HepG2 (cell line): ENCODE measurements at regions not wholly inside any gene's neighbourhood (a gene's known extent, or its start where the extent isn't known, plus 50 kb on each side); places are given as distances from the start of the nearest gene placed in this dataset.

Source experiments
- ATAC-seq: fragments of 200-7000 bp; cut with Tn5 transposase; 3 replicates; pipeline ENCODE4 v1.9.1; 2020; ENCODE audit warnings: mild to moderate bottlenecking, moderate library complexity
- BruUV-seq: library from RNA; stranded (reverse); fragments of 400-500 nt; replicated peaks from 2 replicates; lab custom pipeline; 2021; lab: Mats Ljungman, UMichigan
- CTCF ChIA-PET: fragments of 300-600 bp; formaldehyde crosslinking; extraction: SDS; loops from one replicate; lab custom pipeline; 2021; ENCODE audit warnings: low total read pairs, inconsistent platforms, low intra/inter-chr PET ratio; lab: Yijun Ruan, JAX
- POLR2A ChIA-PET: fragments of 350-600 bp; sonication (Branson Sonifier 250); formaldehyde crosslinking; loops from one replicate; lab custom pipeline; 2020; ENCODE audit warnings: antibody characterized with exemption, inconsistent platforms; lab: Yijun Ruan, JAX
- DNase-seq: peaks from one replicate; pipeline ENCODE4 v3.0.0-alpha.2; 2015; ENCODE audit warnings: low spot score
- FAIRE-seq: peaks from 3 replicates; lab custom pipeline; 2011; peaks lifted over from hg19 to GRCh38; lab: Jason Lieb, UNC
- H2AFZ ChIP-seq: one replicate; pipeline ENCODE4 v1.6.1; 2011; ENCODE audit warnings: low read length, inconsistent platforms
- H3K27ac ChIP-seq: fragments of 300-600 bp; 3 replicates; pipeline ENCODE4 v1.8.0; 2011; ENCODE audit warnings: mixed run types, mild to moderate bottlenecking, mixed read lengths, low read length, inconsistent platforms; ENCODE audit not compliant: insufficient read depth; ENCODE audit errors: extremely low read length
- H3K27me3 ChIP-seq, 2 experiments: fragments of 200-600 bp in 1 of 2; 2 replicates in 1 of 2; 3 replicates in 1 of 2; pipeline versions ENCODE4 v1.6.0 to v1.8.0; 2011; ENCODE audit warnings: low read length in 2 of 2, mild to moderate bottlenecking in 2 of 2, moderate library complexity in 2 of 2, inconsistent platforms in 1 of 2; ENCODE audit not compliant: insufficient read depth in 2 of 2, control insufficient read depth in 1 of 2
- H3K36me3 ChIP-seq, 2 experiments: fragments of 200-600 bp in 1 of 2; replicated peaks in 1 of 2; 2 replicates in 1 of 2; 3 replicates in 1 of 2; pipeline versions ENCODE4 v1.5.1 to v1.8.0; 2011; ENCODE audit warnings: low read length in 2 of 2, inconsistent platforms in 1 of 2; ENCODE audit not compliant: insufficient read depth in 2 of 2, control insufficient read depth in 1 of 2
- H3K4me1 ChIP-seq: 2 replicates; pipeline ENCODE4 v1.5.1; 2012; ENCODE audit warnings: low read length, inconsistent platforms; ENCODE audit not compliant: insufficient read depth
- H3K4me2 ChIP-seq: 2 replicates; pipeline ENCODE4 v1.6.0; 2011; ENCODE audit warnings: low read depth, low read length, inconsistent platforms
- H3K4me3 ChIP-seq, 3 experiments: fragments of 200-600 bp in 1 of 3; sonication (generic), shearing (Covaris generic) in 1 of 3; replicated peaks in 1 of 3; 2 replicates each; pipeline ENCODE4 v1.5.1; 2011 to 2016; ENCODE audit warnings: low read length in 3 of 3, inconsistent platforms in 2 of 3, low read depth in 2 of 3, mild to moderate bottlenecking in 2 of 3, control low read depth in 1 of 3, mixed read lengths in 1 of 3; ENCODE audit not compliant: insufficient read depth in 1 of 3
- H3K79me2 ChIP-seq: one replicate; pipeline ENCODE4 v1.6.1; 2011; ENCODE audit warnings: low read length, inconsistent platforms; ENCODE audit not compliant: insufficient read depth
- H3K9ac ChIP-seq: 2 replicates; pipeline ENCODE4 v1.6.0; 2011; ENCODE audit warnings: mild to moderate bottlenecking, low read depth, low read length, inconsistent platforms; ENCODE audit not compliant: insufficient read depth
- H3K9me3 ChIP-seq: 2 replicates; pipeline ENCODE4 v1.5.1; 2012; ENCODE audit warnings: mild to moderate bottlenecking, low read length
- H4K20me1 ChIP-seq: 2 replicates; pipeline ENCODE4 v1.6.0; 2011; ENCODE audit warnings: inconsistent platforms, mild to moderate bottlenecking, low read length, moderate library complexity; ENCODE audit not compliant: insufficient read depth
- FLYWCH1 ChIP-seq: sonication (generic); formaldehyde crosslinking; IDR thresholded peaks from 2 replicates; pipeline ENCODE4 v1.8.1; 2023; ENCODE audit warnings: mild to moderate bottlenecking, missing genetic modification reagents
- FOXK1 ChIP-seq: sonication (generic); formaldehyde crosslinking; IDR thresholded peaks from 2 replicates; pipeline ENCODE4 v1.4.0; 2020; ENCODE audit warnings: low read depth, missing genetic modification reagents, borderline replicate concordance
- GATAD2A ChIP-seq: IDR thresholded peaks from 2 replicates; pipeline ENCODE4 v1.6.1; 2016
- MTF1 ChIP-seq: sonication (generic); formaldehyde crosslinking; IDR thresholded peaks from 2 replicates; pipeline ENCODE4 v1.5.0; 2020; ENCODE audit warnings: missing genetic modification reagents
- NAIF1 ChIP-seq: sonication (generic); formaldehyde crosslinking; IDR thresholded peaks from 2 replicates; pipeline ENCODE4 v1.5.0; 2020; ENCODE audit warnings: mild to moderate bottlenecking, missing genetic modification reagents, borderline replicate concordance
- NFIC ChIP-seq: IDR thresholded peaks from 2 replicates; pipeline ENCODE4 v1.6.1; 2012; ENCODE audit warnings: mild to moderate bottlenecking, low read length, inconsistent platforms
- POLR2AphosphoS5 ChIP-seq: IDR thresholded peaks from 2 replicates; pipeline ENCODE4 v1.6.1; 2012; ENCODE audit warnings: low read depth, low read length
- RNF2 ChIP-seq: fragments of 450-650 bp; conservative IDR thresholded peaks from 2 replicates; pipeline ENCODE4 v1.6.1; 2016; ENCODE audit warnings: low read depth
- TAF1 ChIP-seq: sonication (generic); formaldehyde crosslinking; IDR thresholded peaks from 2 replicates; pipeline ENCODE4 v1.4.0; 2020; ENCODE audit warnings: missing genetic modification reagents
- ZNF205 ChIP-seq: IDR thresholded peaks from 2 replicates; pipeline ENCODE4 v1.6.1; 2018; ENCODE audit warnings: missing biosample characterization, missing genetic modification reagents
- ZNF24 ChIP-seq: fragments of 450-650 bp; IDR thresholded peaks from 2 replicates; pipeline ENCODE4 v1.6.1; 2017; ENCODE audit warnings: antibody characterized with exemption, mild to moderate bottlenecking
- ZNF317 ChIP-seq: sonication (generic); formaldehyde crosslinking; IDR thresholded peaks from 2 replicates; pipeline ENCODE4 v1.5.0; 2020; ENCODE audit warnings: mild to moderate bottlenecking, missing genetic modification reagents
- ZNF367 ChIP-seq: sonication (generic); formaldehyde crosslinking; IDR thresholded peaks from 2 replicates; pipeline ENCODE4 v1.4.0; 2020; ENCODE audit warnings: missing genetic modification reagents, borderline replicate concordance
- ZNF781 ChIP-seq: sonication (generic); formaldehyde crosslinking; IDR thresholded peaks from 2 replicates; pipeline ENCODE4 v1.5.1; 2020; ENCODE audit warnings: borderline replicate concordance, mild to moderate bottlenecking, missing genetic modification reagents; ENCODE audit errors: not compliant biosample characterization
- WGBS: methylation state at CpG from one replicate; pipeline ENCODE4 v1.1.6; 2017; ENCODE audit warnings: low lambda C conversion rate; 5-methylcytosine and 5-hydroxymethylcytosine counted together
- in situ Hi-C: cut with HindIII; loops from 2 replicates; pipeline ENCODE4 v1.10.0; 2017; ENCODE audit warnings: low pct_unique_long_range_greater_than_20kb; ENCODE audit not compliant: extremely low pct_ligation_motif_present
- intact Hi-C: fragments of 100-400 bp; cut with micrococcal nuclease; formaldehyde crosslinking; loops from one replicate; pipeline ENCODE4 v1.10.0; 2022; ENCODE audit not compliant: unreplicated experiment
- TF ChIP-seq, protein P1 (sequence below): sonication (generic); formaldehyde crosslinking; conservative IDR thresholded peaks from 2 replicates; pipeline ENCODE4 v1.8.0; 2022; ENCODE audit warnings: mild to moderate bottlenecking, moderate library complexity, missing genetic modification reagents
- TF ChIP-seq, protein P2 (sequence below): sonication (generic); formaldehyde crosslinking; IDR thresholded peaks from 2 replicates; pipeline ENCODE4 v1.4.0; 2020; ENCODE audit warnings: missing genetic modification reagents
- TF ChIP-seq, protein P3 (sequence below): sonication (generic); formaldehyde crosslinking; IDR thresholded peaks from 2 replicates; pipeline ENCODE4 v1.5.0; 2020; ENCODE audit warnings: missing genetic modification reagents, mild to moderate bottlenecking, borderline replicate concordance

DNA sequence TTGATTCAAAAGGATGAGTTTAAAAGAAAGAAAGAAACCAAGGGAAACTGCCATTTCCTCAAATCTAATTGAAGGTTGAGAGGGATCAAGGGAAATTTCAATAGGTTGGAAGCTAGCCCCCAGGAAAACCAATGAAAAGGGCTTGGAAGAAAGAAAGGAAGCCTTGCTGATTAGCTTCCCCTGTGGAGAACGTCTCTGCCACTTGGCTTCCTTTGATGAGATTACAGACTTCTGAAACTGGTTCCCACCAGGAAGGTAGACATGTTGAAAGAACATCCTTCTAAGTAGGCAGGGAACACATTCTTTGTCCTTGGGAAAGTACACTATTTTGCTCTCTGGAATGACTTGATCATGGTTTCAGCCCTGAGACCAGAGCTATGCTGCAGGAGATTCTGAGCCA, 65.5 kb upstream of the DMRTA1 start:
- ATAC-seq (no peak), FAIRE-seq (no peak)
- Histone ChIP-seq H2AFZ (no peak overlapping the region), H3K4me1 (no peaks in the 10 kb centered on the region), H3K36me3 (no peaks in the 10 kb centered on the region), H3K9me3 (no peaks in the 10 kb centered on the region)
- 0% methylated on average over 1 of the region's 1 CpG for WGBS
- in situ Hi-C loops = no loop called here
- CTCF ChIA-PET = no interaction called here
- no peak for TF ChIP-seq MTF1 (CRISPR knock-in tag)
- TF ChIP-seq ZNF24 = no peak
- TF ChIP-seq NAIF1 (CRISPR knock-in tag) = no peak
- TF ChIP-seq, all 625 proteins: peak for 0
- Histone ChIP-seq H3K79me2 (no peaks in the 10 kb centered on the region), H4K20me1 (no peaks in the 10 kb centered on the region), H3K4me2 (no peak overlapping the region), H3K27me3 (no peaks in the 10 kb centered on the region), H3K9ac (no peak overlapping the region), H3K27ac (no peak overlapping the region), H3K4me3 (no peak overlapping the region)
- POLR2A ChIA-PET = no interaction called here
- no peak for DNase-seq
- BruUV-seq = no TSS peak
- intact Hi-C loops = no loop called here

DNA sequence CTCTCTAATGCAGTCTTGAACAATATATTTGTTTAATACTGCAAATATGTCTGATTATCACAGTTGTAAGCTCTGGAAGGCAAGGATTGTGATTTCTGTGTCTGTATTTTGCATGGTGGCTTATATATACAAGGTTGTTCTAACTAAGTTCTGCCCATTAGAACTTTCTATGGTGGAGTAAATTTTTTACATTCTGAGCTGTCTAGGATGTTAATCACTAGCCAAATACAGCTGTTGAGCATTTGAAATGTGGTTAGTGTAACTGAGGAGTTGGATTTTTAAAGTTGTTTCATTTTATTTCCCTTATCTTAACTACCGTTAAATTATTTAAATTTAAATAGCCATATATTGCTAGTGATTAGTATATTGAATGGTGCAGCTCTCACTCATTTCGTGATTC, 64.3 kb upstream of the DMRTA1 start:
- ATAC-seq = no peak
- no peak overlapping the region for H3K9ac ChIP-seq
- POLR2A ChIA-PET = no interaction called here
- CTCF ChIA-PET = no interaction called here
- no peak overlapping the region for H3K4me3 ChIP-seq
- in situ Hi-C loops = no loop called here
- no peak overlapping the region for H3K4me2 ChIP-seq
- 0% methylated on average over 2 of the region's 2 CpGs for WGBS
- FAIRE-seq = no peak
- no peak overlapping the region for H2AFZ ChIP-seq
- no TSS peak for BruUV-seq
- H3K79me2 ChIP-seq = no peaks in the 10 kb centered on the region
- H3K4me1 ChIP-seq = no peaks in the 10 kb centered on the region
- intact Hi-C loops = no loop called here
- no peaks in the 10 kb centered on the region for H3K9me3 ChIP-seq
- no peaks in the 10 kb centered on the region for H3K36me3 ChIP-seq
- H3K27ac ChIP-seq = no peak overlapping the region
- H3K27me3 ChIP-seq = no peaks in the 10 kb centered on the region
- H4K20me1 ChIP-seq = no peaks in the 10 kb centered on the region
- no peak for DNase-seq
- TF ChIP-seq, protein P1, sequence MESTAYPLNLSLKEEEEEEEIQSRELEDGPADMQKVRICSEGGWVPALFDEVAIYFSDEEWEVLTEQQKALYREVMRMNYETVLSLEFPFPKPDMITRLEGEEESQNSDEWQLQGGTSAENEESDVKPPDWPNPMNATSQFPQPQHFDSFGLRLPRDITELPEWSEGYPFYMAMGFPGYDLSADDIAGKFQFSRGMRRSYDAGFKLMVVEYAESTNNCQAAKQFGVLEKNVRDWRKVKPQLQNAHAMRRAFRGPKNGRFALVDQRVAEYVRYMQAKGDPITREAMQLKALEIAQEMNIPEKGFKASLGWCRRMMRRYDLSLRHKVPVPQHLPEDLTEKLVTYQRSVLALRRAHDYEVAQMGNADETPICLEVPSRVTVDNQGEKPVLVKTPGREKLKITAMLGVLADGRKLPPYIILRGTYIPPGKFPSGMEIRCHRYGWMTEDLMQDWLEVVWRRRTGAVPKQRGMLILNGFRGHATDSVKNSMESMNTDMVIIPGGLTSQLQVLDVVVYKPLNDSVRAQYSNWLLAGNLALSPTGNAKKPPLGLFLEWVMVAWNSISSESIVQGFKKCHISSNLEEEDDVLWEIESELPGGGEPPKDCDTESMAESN (CRISPR knock-in tag) = no peak
- TF ChIP-seq, protein P2, sequence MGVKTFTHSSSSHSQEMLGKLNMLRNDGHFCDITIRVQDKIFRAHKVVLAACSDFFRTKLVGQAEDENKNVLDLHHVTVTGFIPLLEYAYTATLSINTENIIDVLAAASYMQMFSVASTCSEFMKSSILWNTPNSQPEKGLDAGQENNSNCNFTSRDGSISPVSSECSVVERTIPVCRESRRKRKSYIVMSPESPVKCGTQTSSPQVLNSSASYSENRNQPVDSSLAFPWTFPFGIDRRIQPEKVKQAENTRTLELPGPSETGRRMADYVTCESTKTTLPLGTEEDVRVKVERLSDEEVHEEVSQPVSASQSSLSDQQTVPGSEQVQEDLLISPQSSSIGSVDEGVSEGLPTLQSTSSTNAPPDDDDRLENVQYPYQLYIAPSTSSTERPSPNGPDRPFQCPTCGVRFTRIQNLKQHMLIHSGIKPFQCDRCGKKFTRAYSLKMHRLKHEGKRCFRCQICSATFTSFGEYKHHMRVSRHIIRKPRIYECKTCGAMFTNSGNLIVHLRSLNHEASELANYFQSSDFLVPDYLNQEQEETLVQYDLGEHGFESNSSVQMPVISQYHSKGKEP (CRISPR knock-in tag) = no peak
- TF ChIP-seq ZNF781 (CRISPR knock-in tag) (no peak), ZNF367 (CRISPR knock-in tag) (no peak), TAF1 (no peak), ZNF205 (CRISPR knock-in tag) (no peak), ZNF317 (CRISPR knock-in tag) (no peak), GATAD2A (CRISPR knock-in tag) (no peak), FLYWCH1 (CRISPR knock-in tag) (no peak), POLR2AphosphoS5 (no peak), NFIC (no peak), RNF2 (no peak), FOXK1 (no peak)
- TF ChIP-seq, protein P3, sequence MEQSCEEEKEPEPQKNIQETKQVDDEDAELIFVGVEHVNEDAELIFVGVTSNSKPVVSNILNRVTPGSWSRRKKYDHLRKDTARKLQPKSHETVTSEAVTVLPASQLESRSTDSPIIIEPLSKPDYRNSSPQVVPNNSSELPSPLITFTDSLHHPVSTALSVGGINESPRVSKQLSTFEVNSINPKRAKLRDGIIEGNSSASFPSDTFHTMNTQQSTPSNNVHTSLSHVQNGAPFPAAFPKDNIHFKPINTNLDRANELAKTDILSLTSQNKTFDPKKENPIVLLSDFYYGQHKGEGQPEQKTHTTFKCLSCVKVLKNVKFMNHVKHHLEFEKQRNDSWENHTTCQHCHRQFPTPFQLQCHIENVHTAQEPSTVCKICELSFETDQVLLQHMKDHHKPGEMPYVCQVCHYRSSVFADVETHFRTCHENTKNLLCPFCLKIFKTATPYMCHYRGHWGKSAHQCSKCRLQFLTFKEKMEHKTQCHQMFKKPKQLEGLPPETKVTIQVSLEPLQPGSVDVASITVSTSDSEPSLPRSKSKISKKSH = no peak
